ENCODE measurements at regions not wholly inside any gene's neighbourhood (a gene's known extent, or its start where the extent isn't known, plus 50 kb on each side); places are given as distances from the start of the nearest gene placed in this dataset.

DNA sequence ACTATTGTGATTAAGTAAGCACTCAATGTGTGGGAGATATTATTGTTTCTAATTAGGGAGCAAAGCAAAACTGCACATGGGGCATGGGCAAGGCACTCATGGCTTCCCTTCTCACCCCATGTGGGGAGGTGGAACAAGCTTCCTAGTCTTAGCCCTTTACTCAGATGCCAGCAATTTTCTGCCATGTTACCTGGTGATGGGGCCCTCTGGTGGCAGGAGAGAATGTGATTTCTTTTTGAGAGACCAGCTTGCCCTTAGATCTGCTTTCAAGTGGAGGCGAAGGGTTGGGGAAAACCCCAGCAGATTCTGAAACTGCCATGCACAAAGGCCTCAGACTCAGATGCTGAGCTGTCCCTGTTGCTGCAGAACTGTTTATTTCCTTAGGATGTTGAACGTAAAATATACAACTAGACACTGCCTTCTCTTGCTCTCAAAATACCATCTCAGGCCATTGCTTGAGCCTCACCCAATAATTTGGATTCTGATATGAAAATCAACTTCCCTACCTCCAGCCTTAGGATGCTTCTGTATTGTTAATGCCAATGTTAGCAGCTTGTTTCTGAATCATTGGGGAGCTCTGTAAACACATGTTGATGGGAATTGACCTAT, 130.2 kb upstream of the TPRG1 start:
- DNase-seq (ENCODE audit: low read depth in 2 of 3, low spot score in 2 of 3), result peak; percentile 44 to 88 (median 76)

- DNase-seq (ENCODE audit: low read depth in 2 of 3, low spot score in 2 of 3), result no peak
Measured at GRCh38 chr3:189042832-189043231, 128.9 kb upstream of the TPRG1 start.

DNA sequence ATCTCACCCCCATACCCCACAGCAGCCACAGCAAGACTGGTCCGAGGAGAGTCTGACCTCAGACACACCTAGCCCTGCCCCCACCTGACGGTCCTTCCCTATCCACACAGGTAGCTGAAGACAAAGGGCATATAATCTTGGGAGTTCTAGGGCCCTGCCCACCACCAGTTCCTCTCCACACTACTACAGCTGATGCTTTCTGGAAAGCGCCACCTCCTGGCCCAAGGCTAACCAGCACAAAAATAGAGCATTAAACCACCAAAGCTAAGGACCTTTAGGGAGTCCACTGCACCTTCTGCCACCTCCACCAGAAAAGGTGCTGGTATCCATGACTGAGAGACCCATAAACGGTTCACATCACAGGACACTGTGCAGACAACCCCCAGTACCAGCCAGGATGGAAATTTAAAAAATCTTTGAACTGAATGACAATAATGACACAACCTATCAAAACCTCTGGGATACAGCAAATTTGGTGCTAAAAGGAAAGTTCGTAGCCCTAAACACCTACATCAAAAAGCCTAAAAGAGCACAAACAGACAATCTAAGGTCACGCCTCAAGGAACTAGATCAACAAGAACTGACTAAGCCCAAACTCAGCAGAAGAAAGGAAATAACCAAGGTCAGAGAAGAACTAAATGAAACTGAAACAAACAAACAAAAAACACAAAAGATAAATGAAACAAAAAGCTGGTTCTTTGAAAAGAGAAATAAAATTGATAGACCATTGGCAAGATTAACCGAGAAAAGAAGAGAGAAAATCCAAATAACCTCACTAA, 122.1 kb upstream of the TPRG1 start:
- DNase-seq (ENCODE audit: low read depth in 2 of 3, low spot score in 2 of 3), result no peak

DNA sequence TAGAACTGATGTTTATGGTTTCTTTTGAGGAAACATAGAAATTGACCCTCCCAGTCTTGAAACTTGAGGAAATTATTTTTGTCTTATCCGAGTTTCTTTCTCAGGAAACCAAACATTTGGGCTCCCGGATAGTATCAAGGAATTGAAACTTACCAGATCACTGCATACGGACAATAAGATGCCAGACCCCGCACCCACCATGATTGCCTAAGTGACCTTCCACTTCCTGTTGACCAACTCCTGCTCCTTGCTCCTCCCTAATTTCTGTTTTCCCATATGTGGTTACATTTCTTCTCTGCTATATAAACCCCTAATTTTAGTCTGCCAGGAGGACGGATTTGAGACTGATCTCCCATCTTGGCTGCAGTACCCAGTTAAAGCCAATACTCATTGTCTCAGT, 118.4 kb upstream of the TPRG1 start:
- no peak for DNase-seq (ENCODE audit: low read depth in 2 of 3, low spot score in 2 of 3)

- no peak for DNase-seq (ENCODE audit: low read depth in 2 of 3, low spot score in 2 of 3)
Measured at GRCh38 chr3:189056646-189057335, 115.0 kb upstream of the TPRG1 start.

DNA sequence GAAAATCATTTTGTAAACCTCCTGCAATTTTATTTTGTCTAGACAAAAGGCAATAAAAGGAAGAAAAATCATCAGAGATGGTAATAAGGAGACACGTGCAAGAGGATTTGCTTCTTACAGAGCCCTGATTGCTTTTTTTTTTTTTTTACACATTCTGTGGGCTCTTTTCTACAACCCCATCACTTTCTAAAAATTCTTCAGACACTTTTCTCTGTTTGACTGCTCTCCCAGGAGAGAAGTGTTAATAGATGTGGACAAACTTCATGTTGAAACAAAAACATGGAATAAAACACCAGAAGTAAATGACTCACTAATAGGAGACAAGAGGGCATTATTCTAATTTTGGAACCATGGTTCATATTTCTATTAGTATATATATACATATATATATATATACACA, 114.4 kb upstream of the TPRG1 start:
- DNase-seq (ENCODE audit: low read depth in 2 of 3, low spot score in 2 of 3), result no peak

- no peak for DNase-seq (ENCODE audit: low read depth in 2 of 3, low spot score in 2 of 3)
Measured at GRCh38 chr3:189058071-189058470, 113.7 kb upstream of the TPRG1 start.

- DNase-seq (ENCODE audit: low read depth in 2 of 3, low spot score in 2 of 3), result no peak
Measured at GRCh38 chr3:189070965-189071364, 100.8 kb upstream of the TPRG1 start.

GRCh38 chr3:189071446-189071845, 100.3 kb upstream of the TPRG1 start:
- DNase-seq (ENCODE audit: low read depth in 2 of 3, low spot score in 2 of 3), result no peak

DNA sequence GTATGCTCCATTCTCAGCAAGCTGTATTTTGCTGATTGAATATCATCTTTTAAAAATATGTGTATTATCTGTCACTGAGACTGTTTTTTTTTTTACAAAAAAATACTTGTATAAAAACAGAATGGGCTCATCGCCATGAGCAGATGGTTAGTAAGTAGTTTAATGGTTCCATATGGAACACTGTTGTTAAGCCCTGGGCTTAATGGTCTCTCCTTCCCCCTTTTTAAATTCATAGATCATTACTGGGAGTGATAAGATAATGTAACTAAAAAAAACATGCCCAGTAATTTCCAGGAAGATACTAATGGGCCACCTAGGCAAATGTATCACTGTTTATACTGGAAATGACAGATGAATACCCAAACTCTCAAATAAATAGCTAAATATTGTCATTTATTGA, 95.3 kb upstream of the TPRG1 start:
- no peak for DNase-seq (ENCODE audit: low read depth in 2 of 3, low spot score in 2 of 3)

DNA sequence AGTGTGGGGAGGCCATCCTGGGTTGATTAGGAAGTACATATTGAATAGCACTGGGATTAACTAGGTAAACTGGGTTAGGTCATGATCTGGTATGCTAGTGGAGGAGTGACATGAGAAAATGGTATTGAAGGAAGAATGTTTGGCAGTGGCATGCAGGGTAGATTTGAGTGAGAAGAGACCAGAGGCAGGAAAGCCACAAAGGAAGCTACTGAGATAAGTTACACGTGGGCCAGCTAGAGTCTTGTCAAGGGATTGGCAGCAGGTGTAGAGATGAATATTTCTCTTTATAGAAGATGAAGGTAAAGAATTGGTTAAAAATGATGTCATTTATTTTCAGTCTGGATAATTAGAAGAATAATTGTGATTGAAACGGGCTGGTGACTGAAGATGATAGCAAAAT, 91.0 kb upstream of the TPRG1 start:
- no peak for DNase-seq (ENCODE audit: low read depth in 2 of 3, low spot score in 2 of 3)

DNA sequence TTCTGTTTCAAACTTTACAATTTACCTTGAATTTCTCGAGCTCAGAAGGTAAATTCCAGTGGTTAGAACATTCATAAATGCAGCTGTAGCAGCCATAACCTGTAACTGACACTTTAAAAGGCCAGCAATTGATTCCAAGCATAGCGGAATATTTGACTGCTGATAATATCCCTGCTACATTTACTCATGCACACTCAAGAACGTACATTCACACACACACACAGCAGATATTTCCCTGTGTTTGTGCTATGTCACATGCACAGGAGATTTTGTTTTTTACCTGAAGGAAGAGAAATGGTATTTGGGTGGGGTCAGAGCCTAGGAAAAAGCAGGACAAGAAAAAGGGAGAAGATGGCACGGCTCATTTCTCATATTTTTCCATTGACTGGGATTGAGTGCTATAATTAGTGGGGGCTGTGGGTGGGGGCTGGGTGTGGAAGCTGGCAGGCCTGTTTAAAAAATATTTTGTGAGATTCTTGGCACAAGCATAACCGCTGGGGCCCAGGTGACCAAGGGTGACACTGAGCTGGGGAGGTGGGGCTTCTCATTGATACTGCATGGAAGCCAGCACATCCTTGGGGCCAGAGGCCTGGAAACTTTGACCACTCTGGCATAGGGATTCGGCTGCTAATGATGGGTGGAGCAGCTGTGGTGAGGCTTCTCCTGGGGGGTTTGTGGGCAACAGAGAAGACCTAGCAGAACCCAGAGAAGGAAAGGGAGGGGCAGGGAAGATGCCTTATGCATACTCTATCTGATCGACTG, 88.9 kb upstream of the TPRG1 start:
- no peak for DNase-seq (ENCODE audit: low read depth in 2 of 3, low spot score in 2 of 3)

- no peak for DNase-seq (ENCODE audit: low read depth in 2 of 3, low spot score in 2 of 3)
Measured at GRCh38 chr3:189084620-189085019, 87.2 kb upstream of the TPRG1 start.

GRCh38 chr3:189092547-189092946, 79.2 kb upstream of the TPRG1 start:
- DNase-seq (ENCODE audit: low read depth in 2 of 3, low spot score in 2 of 3), result no peak

DNA sequence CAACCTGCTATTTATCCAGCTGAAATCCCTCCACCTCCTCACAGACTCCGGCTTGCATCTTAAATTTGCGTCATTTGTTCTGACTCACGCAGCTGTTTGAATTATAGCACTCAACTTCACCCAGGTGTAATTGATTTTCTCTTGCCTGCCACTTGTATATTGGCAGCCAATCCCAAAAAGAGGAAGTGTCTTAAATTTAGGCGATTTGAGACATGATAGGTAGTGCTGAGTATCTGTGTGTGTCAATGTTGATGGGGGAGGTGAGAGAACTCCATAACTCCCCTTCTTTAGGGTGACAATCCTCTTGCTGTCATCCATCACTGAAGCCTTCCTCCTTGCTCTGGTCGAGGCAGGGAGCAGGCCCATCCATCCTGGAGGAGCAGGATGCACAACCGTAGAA, 77.2 kb upstream of the TPRG1 start:
- DNase-seq (ENCODE audit: low read depth in 2 of 3, low spot score in 2 of 3), result no peak

- no peak for DNase-seq (ENCODE audit: low read depth in 2 of 3, low spot score in 2 of 3)
Measured at GRCh38 chr3:189096092-189096491, 75.7 kb upstream of the TPRG1 start.

GRCh38 chr3:189099031-189099471, 72.7 kb upstream of the TPRG1 start:
- no peak for DNase-seq (ENCODE audit: low read depth in 2 of 3, low spot score in 2 of 3)

DNA sequence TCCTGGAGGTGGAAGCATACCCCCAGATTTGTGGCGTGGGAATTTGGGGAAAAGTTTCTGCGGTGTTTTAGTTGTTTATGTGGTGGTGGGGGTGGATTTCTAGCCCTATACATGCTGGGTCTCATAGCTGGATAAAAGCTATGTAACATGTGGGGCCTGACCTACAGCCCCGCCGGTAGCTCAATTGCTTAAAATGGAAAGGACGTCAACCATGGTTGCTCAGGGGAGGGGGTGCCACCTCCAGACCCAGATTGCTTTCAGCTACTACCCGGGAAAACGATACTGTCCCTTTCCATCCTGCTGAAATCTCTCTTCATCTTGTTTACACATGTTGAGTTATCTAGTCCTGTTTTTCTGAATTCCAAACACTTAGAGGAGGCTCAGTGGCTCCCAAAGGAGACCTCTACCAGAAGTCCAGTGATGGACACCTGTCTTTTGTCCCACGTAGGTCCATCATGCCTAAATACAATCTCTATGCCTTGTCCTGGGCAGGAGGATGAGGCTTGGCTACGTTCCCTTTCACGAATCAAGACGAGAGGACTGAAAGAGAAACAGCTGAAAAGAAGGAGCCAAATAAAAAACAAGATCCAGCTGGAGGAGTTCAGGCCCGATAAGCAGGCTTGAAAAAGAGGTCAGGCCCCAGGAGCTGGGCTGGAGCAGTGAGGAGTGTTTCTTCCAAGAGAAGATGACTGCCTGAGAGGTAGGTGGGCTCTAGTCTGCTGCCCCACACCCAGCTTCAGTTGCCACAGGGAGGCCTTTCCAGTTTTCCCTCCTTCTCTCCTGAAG, 72.1 kb upstream of the TPRG1 start:
- DNase-seq (ENCODE audit: low read depth in 2 of 3, low spot score in 2 of 3), result no peak

DNA sequence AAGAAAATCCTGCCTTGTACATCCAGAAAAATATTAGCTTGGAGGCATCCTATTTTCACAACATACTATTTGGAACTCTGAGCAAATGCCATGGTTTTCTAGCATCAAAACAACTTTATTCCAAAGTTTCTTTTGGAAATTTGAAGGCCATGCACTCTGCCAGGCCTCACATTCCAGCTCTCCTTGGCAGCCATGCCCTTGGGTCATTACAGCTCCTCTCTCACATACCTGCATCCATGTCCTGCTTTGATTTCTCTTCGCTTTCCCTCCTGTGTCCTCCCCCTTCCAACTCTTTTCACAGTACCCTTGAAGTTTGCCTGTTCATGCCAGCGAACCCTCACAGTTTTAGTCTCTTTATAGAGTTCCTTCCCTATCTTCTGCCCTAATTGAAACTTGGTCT, 70.9 kb upstream of the TPRG1 start:
- DNase-seq (ENCODE audit: low read depth in 2 of 3, low spot score in 2 of 3), result no peak

DNA sequence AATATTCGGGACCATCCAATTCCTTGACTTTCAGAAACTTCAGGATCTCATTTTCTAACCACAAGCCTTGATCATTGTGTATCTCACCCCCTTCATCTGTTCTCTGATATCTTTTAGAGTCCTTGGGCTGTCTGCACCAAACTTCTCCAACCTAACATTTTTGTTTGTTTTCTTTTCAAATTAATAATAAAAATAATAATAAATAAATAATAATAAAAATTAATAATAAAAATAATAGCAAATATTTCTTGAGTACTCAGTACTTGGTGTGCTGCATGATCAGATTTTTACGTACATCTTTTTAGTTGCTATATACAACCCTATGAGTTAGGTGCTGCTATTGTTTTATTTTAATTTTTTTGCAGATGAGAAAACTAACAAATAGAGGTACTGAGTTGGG, 70.2 kb upstream of the TPRG1 start:
- no peak for DNase-seq (ENCODE audit: low read depth in 2 of 3, low spot score in 2 of 3)
